Activated CD4-positive, alpha-beta T cell treated with anti-CD3 and anti-CD28 coated beads, Interleukin-2, amount 10 ng/mL, durations not matched to agents 7 days and 5 days (primary cell): ENCODE measurements at regions not wholly inside any gene's neighbourhood (a gene's known extent, or its start where the extent isn't known, plus 50 kb on each side); places are given as distances from the start of the nearest gene placed in this dataset.

Experiments
- CTCF ChIA-PET: fragments of 350-600 bp; sonication (Branson Sonifier 250); formaldehyde crosslinking; loops from one replicate; lab custom pipeline; 2021; ENCODE audit warnings: antibody characterized with exemption; lab: Charles Lee
- POLR2A ChIA-PET: fragments of 350-600 bp; sonication (Branson Sonifier 250); formaldehyde crosslinking; loops from one replicate; lab custom pipeline; 2021; ENCODE audit warnings: antibody characterized with exemption; lab: Charles Lee
- DNase-seq: peaks from one replicate; pipeline ENCODE4 v3.0.0-alpha.2; 2020
- H3K27ac Mint-ChIP-seq: one replicate; pipeline ENCODE4 v1.8.0; 2021; ENCODE audit warnings: mild to moderate bottlenecking, moderate library complexity, mixed read lengths
- H3K27me3 Mint-ChIP-seq: one replicate; pipeline ENCODE4 v1.8.0; 2021; ENCODE audit warnings: mixed read lengths
- H3K36me3 Mint-ChIP-seq: one replicate; pipeline ENCODE4 v1.8.0; 2021; ENCODE audit warnings: low read depth, mixed read lengths
- H3K4me1 Mint-ChIP-seq: one replicate; pipeline ENCODE4 v1.8.0; 2021; ENCODE audit warnings: mixed read lengths
- H3K4me3 Mint-ChIP-seq: one replicate; pipeline ENCODE4 v1.8.0; 2021; ENCODE audit warnings: mild to moderate bottlenecking, moderate library complexity, mixed read lengths
- H3K9me3 Mint-ChIP-seq: one replicate; pipeline ENCODE4 v1.8.0; 2021; ENCODE audit warnings: mixed read lengths

DNA sequence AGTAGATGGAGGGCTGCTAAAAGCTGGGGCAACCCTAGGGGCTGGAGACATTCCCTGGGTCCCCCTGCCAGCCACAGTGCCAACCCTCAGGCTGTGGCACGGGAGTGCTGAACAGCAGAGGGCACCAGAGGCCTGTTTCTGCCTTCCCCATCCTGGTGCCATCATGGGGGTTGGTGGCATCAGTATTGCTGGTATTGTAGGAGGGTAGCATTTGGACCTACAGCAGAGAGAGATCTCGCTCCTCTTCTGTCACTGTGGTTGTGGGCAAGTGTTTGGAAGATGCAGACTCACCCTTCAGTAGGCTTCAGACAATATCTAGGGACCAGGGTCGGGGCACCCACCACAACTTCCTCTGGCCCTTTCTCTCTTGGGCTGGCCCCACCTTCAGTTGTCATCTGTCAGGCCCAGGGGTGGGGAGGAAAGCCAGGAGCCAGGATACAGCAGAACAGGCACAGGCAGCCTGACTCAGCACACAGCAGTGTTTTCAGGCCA, 123.5 kb downstream of the RPLP1 start:
- no peaks in the 10 kb centered on the region for H3K9me3 Mint-ChIP-seq
- DNase-seq, result peak; percentile 73
- POLR2A ChIA-PET, result no interaction called here
- H3K27me3 Mint-ChIP-seq, result peaks cover 4% of the 10 kb centered on the region
- no peaks in the 10 kb centered on the region for H3K36me3 Mint-ChIP-seq
- CTCF ChIA-PET, result interaction anchor here (0.7 to 1.4 kb wide), 4 partner anchors 10 to 891 kb away, joined by 3 to 4 read pairs (median 3); no protein-coding TSS in a partner anchor
- H3K4me1 Mint-ChIP-seq, result peaks cover 39% of the 10 kb centered on the region
- H3K27ac Mint-ChIP-seq, result no peak overlapping the region
- no peak overlapping the region for H3K4me3 Mint-ChIP-seq

DNA sequence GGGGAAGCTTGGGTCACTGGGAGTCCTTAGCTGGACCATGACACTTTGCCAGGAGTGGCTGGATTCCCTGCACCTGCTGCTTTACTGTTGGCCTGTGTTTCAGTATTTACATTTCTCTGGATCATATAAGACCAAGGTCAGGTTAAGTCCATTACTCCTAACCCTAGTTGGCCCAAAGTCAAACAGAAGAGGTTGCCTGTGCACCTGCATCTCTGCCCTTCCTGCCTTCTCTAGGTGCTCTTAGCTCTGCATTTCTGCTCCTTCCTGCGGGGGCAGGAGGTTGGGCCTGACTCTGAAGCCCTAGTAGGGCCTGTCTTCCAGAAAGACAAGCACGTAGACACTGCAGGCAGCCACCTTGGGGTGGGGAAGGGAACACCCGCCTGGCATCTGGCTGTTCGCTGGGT, 124.3 kb downstream of the RPLP1 start:
- DNase-seq, result peak; percentile 16
- H3K4me3 Mint-ChIP-seq, result no peak overlapping the region
- CTCF ChIA-PET, result interaction anchor here (0.7 to 1.4 kb wide), 3 partner anchors 13 to 890 kb away, joined by 3 to 4 read pairs (median 3); no protein-coding TSS in a partner anchor
- H3K36me3 Mint-ChIP-seq, result no peaks in the 10 kb centered on the region
- no peak overlapping the region for H3K27ac Mint-ChIP-seq
- H3K9me3 Mint-ChIP-seq, result no peaks in the 10 kb centered on the region
- POLR2A ChIA-PET, result no interaction called here
- peaks cover 2% of the 10 kb centered on the region for H3K27me3 Mint-ChIP-seq
- peaks cover 39% of the 10 kb centered on the region for H3K4me1 Mint-ChIP-seq

DNA sequence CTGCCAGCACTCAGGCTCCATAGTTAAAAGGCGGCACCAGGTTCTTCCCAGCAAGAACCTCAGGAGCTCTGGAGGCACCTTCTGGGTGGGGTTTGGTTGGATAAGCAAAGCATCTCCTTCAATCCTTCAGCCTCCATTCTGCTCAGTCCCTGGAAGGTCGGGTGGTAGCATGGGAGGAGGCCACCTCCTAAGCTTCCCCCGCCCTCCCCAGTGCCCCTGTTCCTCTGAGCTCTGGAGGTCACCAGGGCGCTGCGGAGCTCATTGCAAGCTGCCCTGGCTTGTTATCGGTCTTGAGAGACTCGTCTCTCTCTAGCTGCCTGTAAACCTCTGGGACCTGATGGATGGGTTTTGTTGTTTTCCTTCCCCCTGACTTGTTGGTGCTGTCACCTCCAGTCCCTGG, 124.8 kb downstream of the RPLP1 start:
- no peak overlapping the region for H3K27ac Mint-ChIP-seq
- POLR2A ChIA-PET, result no interaction called here
- H3K4me3 Mint-ChIP-seq, result no peak overlapping the region
- peaks cover 39% of the 10 kb centered on the region for H3K4me1 Mint-ChIP-seq
- H3K27me3 Mint-ChIP-seq, result no peaks in the 10 kb centered on the region
- no peaks in the 10 kb centered on the region for H3K36me3 Mint-ChIP-seq
- DNase-seq, result no peak
- CTCF ChIA-PET, result interaction anchor here (0.6 to 1.3 kb wide), 3 partner anchors 98 to 514 kb away, joined by 3 read pairs; no protein-coding TSS in a partner anchor
- no peaks in the 10 kb centered on the region for H3K9me3 Mint-ChIP-seq

DNA sequence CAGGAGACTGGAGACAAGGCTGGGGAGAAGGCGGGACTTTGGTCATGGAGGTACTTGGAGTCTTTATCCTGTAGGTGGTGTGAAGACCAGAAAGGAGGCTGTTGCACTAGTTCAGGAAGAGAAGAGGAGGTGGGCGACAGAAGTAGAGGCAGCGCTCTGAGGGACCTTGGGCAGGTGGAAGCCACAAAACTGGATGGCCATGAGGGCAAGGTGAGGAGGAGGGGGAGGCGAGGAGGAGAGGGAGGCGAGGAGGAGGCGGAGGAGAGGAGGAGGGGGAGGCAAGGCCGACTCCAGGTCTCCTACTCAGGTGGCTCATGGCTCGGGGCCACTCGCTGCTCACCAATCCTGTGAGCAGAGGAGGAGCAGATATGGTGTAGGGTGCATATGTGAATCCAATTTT, 125.6 kb downstream of the RPLP1 start:
- no peaks in the 10 kb centered on the region for H3K9me3 Mint-ChIP-seq
- peaks cover 39% of the 10 kb centered on the region for H3K4me1 Mint-ChIP-seq

GRCh38 chr15:69578787-69579583, 126.4 kb downstream of the RPLP1 start:
- ChIA-PET CTCF (no interaction called here), POLR2A (interaction anchor here (0.6 kb wide), 1 partner anchor 519 kb away, joined by 5 read pairs; the partner anchor contains the start of gene TLE3)
- no peak overlapping the region for H3K4me3 Mint-ChIP-seq
- DNase-seq, result no peak
- no peak overlapping the region for H3K27ac Mint-ChIP-seq
- H3K27me3 Mint-ChIP-seq, result no peaks in the 10 kb centered on the region
- no peaks in the 10 kb centered on the region for H3K9me3 Mint-ChIP-seq
- peaks cover 39% of the 10 kb centered on the region for H3K4me1 Mint-ChIP-seq
- no peaks in the 10 kb centered on the region for H3K36me3 Mint-ChIP-seq

More for the DNA sequence above, 125.6 kb downstream of the RPLP1 start:
- Mint-ChIP-seq H3K27ac (no peak overlapping the region), H3K36me3 (no peaks in the 10 kb centered on the region), H3K4me3 (no peak overlapping the region), H3K27me3 (no peaks in the 10 kb centered on the region)
- CTCF ChIA-PET, result no interaction called here
- no peak for DNase-seq
- POLR2A ChIA-PET, result no interaction called here

GRCh38 chr15:69579950-69580618, 127.5 kb downstream of the RPLP1 start:
- Mint-ChIP-seq H3K4me1 (peaks cover 31% of the 10 kb centered on the region), H3K9me3 (no peaks in the 10 kb centered on the region), H3K36me3 (no peaks in the 10 kb centered on the region), H3K4me3 (no peak overlapping the region), H3K27ac (no peak overlapping the region), H3K27me3 (no peaks in the 10 kb centered on the region)
- no peak for DNase-seq
- ChIA-PET POLR2A (interaction anchor here (0.6 kb wide), 1 partner anchor 518 kb away, joined by 5 read pairs; the partner anchor contains the start of gene TLE3), CTCF (interaction anchor here (1.0 kb wide), 1 partner anchor 12 kb away, joined by 3 read pairs; no protein-coding TSS in a partner anchor)

GRCh38 chr15:69583626-69584025, 131.0 kb downstream of the RPLP1 start:
- no peak for DNase-seq
- Mint-ChIP-seq H3K36me3 (no peaks in the 10 kb centered on the region), H3K4me1 (peaks cover 15% of the 10 kb centered on the region), H3K27ac (no peak overlapping the region), H3K27me3 (no peaks in the 10 kb centered on the region), H3K4me3 (no peak overlapping the region), H3K9me3 (no peaks in the 10 kb centered on the region)
- ChIA-PET POLR2A (no interaction called here), CTCF (no interaction called here)

DNA sequence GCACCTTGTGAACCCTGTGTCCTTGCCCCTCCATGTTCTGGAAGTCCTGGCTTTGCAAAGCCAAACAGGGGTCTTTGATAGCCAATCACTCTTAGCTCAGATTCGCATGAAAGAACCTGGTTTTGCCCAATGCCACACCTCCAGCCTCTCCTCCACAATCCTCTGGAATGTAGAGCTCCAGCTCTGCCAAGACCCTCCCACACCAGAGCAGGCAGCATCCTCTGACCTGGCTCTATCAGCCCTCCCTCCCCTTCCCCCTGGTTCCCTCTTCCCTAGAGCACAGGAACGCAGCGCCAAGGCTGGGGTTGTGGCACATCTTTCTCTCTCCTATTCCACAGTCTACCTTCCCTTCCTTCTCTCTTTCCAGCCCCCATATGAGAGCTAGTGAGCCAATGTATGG, 133.3 kb downstream of the RPLP1 start:
- H3K9me3 Mint-ChIP-seq, result no peaks in the 10 kb centered on the region
- ChIA-PET CTCF (interaction anchor here (0.6 kb wide), 2 partner anchors 462 to 713 kb away, joined by 3 read pairs; no protein-coding TSS in a partner anchor), POLR2A (no interaction called here)
- no peaks in the 10 kb centered on the region for H3K27me3 Mint-ChIP-seq
- H3K4me1 Mint-ChIP-seq, result peaks cover 15% of the 10 kb centered on the region
- no peaks in the 10 kb centered on the region for H3K36me3 Mint-ChIP-seq
- H3K27ac Mint-ChIP-seq, result no peak overlapping the region
- DNase-seq, result no peak
- H3K4me3 Mint-ChIP-seq, result no peak overlapping the region

DNA sequence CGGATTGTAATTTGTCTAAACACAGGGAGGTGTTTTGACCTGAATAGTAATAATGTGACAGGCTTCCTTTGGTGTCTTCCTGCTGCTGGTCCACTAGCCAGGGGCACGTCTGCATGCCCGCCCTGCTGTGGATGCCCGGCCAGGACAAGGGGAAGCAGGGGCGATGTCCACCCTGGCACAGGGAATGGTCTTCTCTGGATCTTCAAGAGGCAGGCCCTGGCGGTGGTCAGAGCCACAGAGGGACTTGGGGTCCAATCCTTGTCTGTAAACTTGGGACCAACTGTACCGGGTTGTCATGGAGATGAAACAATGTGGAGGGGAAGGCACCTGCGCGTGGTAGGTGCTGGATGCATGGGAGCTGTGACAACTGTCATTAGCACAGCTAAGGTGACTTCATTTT, 134.1 kb downstream of the RPLP1 start:
- no peaks in the 10 kb centered on the region for H3K9me3 Mint-ChIP-seq
- ChIA-PET POLR2A (no interaction called here), CTCF (no interaction called here)
- no peak for DNase-seq
- no peak overlapping the region for H3K4me3 Mint-ChIP-seq
- no peak overlapping the region for H3K27ac Mint-ChIP-seq
- no peaks in the 10 kb centered on the region for H3K36me3 Mint-ChIP-seq
- H3K4me1 Mint-ChIP-seq, result peaks cover 15% of the 10 kb centered on the region
- H3K27me3 Mint-ChIP-seq, result no peaks in the 10 kb centered on the region

- peaks cover under 1% of the 10 kb centered on the region for H3K27me3 Mint-ChIP-seq
- H3K36me3 Mint-ChIP-seq, result no peaks in the 10 kb centered on the region
- ChIA-PET POLR2A (no interaction called here), CTCF (no interaction called here)
- DNase-seq, result no peak
- no peak overlapping the region for H3K4me3 Mint-ChIP-seq
- no peaks in the 10 kb centered on the region for H3K9me3 Mint-ChIP-seq
- H3K27ac Mint-ChIP-seq, result no peak overlapping the region
- H3K4me1 Mint-ChIP-seq, result peaks cover 15% of the 10 kb centered on the region
These were observed 135.3 kb downstream of the RPLP1 start for GRCh38 chr15:69587723-69588426.

- Mint-ChIP-seq H3K27me3 (peaks cover 2% of the 10 kb centered on the region), H3K4me3 (no peak overlapping the region), H3K36me3 (no peaks in the 10 kb centered on the region), H3K4me1 (peaks cover 11% of the 10 kb centered on the region), H3K27ac (no peak overlapping the region), H3K9me3 (no peaks in the 10 kb centered on the region)
- ChIA-PET POLR2A (no interaction called here), CTCF (interaction anchor here (0.7 to 1.9 kb wide), 4 partner anchors 13 to 97 kb away, joined by 3 to 8 read pairs (median 3); no protein-coding TSS in a partner anchor)
- DNase-seq, result no peak
These were observed 137.6 kb downstream of the RPLP1 start for GRCh38 chr15:69590201-69590710.

DNA sequence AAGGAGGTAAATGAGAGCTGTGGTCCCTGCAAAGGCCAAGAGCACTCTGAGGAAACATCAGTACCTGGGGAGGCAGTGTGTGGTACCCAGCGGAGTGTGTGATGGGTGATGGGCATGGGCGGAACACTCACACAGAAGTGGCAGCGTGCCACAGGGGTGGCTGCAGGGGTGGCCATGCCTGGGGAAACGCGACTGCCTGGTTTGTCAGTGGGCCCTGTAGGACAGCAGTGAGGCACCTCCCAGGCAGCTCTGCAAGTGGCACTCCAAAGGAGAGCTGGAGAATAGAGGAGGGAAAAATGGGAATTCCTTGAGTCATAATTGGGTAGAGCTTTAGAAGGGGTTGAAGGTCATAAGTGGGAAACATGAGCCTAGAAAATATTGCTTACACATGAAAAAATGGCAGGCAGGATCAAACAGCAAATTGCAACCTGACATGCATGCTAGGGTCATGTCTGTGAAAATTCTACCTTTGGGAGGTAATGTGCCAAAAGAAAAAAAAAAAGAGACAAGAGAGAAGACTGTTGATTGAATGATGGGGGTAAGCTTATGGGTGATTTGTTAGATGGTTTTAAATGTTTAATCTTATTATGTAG, 138.4 kb downstream of the RPLP1 start:
- ChIA-PET CTCF (interaction anchor here (0.7 to 1.9 kb wide), 3 partner anchors 11 to 876 kb away, joined by 3 to 8 read pairs (median 3); no protein-coding TSS in a partner anchor), POLR2A (no interaction called here)
- peaks cover 11% of the 10 kb centered on the region for H3K4me1 Mint-ChIP-seq
- no peak overlapping the region for H3K4me3 Mint-ChIP-seq
- H3K36me3 Mint-ChIP-seq, result no peaks in the 10 kb centered on the region
- DNase-seq, result no peak
- H3K9me3 Mint-ChIP-seq, result no peaks in the 10 kb centered on the region
- H3K27ac Mint-ChIP-seq, result no peak overlapping the region
- peaks cover 2% of the 10 kb centered on the region for H3K27me3 Mint-ChIP-seq
